Tibial artery (tissue), 4 donors: ENCODE measurements at regions not wholly inside any gene's neighbourhood (a gene's known extent, or its start where the extent isn't known, plus 50 kb on each side); places are given as distances from the start of the nearest gene placed in this dataset.
"Not testable (repeated sequence)": the region's sequence is repeated elsewhere in the genome, so short reads cannot be mapped to it uniquely, and the experiment has no call there.

Experiments used
- DNase-seq, 2 donors: peaks; one replicate each; pipeline ENCODE4 v3.0.0-alpha.2; 2019
- H3K27ac ChIP-seq, 2 donors: fragments of 200-600 bp; sonication (generic) in 1 of 2; 1 replicate in 1 of 2; 2 replicates in 1 of 2; pipeline ENCODE4 v1.5.1; 2018 to 2019; ENCODE audit warnings: mild to moderate bottlenecking in 1 of 2
- H3K27me3 ChIP-seq, 2 donors: fragments of 200-600 bp; sonication (generic) in 1 of 2; one replicate each; pipeline versions ENCODE4 v1.5.1 to v1.6.0; 2016 to 2019
- H3K36me3 ChIP-seq, 3 donors: fragments of 200-600 bp; sonication (generic) in 2 of 3; one replicate each; pipeline ENCODE4 v1.5.1; 2016 to 2019; ENCODE audit warnings: mild to moderate bottlenecking in 2 of 3
- H3K4me1 ChIP-seq, 4 donors: fragments of 200-600 bp; sonication (generic) in 2 of 4; 1 replicate in 3 of 4; 2 replicates in 1 of 4; pipeline ENCODE4 v1.5.1; 2016 to 2019
- H3K4me3 ChIP-seq, 2 donors: fragments of 200-600 bp; sonication (generic) in 1 of 2; 1 replicate in 1 of 2; 2 replicates in 1 of 2; pipeline ENCODE4 v1.5.1; 2018 to 2019; ENCODE audit warnings: mild to moderate bottlenecking in 2 of 2
- H3K9me3 ChIP-seq, 3 donors: fragments of 200-600 bp; sonication (generic) in 1 of 3; one replicate each; pipeline ENCODE4 v1.5.1; 2016 to 2019
- CTCF ChIP-seq, 2 experiments: fragments of 200-600 bp in 1 of 2; fragments of 450-650 bp in 1 of 2; IDR thresholded peaks; one replicate each; pipeline ENCODE4 v1.5.1; 2017 to 2019; ENCODE audit warnings: antibody characterized with exemption in 2 of 2, mild to moderate bottlenecking in 1 of 2, moderate library complexity in 1 of 2
- intact Hi-C: fragments of 100-400 bp; cut with DNase I; formaldehyde crosslinking; loops from one replicate; pipeline ENCODE4 v1.15.0; 2023; ENCODE audit warnings: low total_unique reads

- no peak for DNase-seq
- H3K27me3 ChIP-seq: no peaks in the 10 kb centered on the region
- no peaks in the 10 kb centered on the region for H3K4me1 ChIP-seq
- no peak for TF ChIP-seq CTCF (IDR thresholded peaks at IDR 0.05)
- H3K27ac ChIP-seq: no peak overlapping the region
- H3K9me3 ChIP-seq: peaks cover 0 to 9% (median 5%) of the 10 kb centered on the region in 3 donors
- intact Hi-C loops: no loop called here
- H3K36me3 ChIP-seq: peaks cover 0 to 5% (median 0%) of the 10 kb centered on the region in 3 donors
- no peak overlapping the region for H3K4me3 ChIP-seq
These were observed 172.2 kb upstream of the ID2 start for GRCh38 chr2:8509621-8510020.

- H3K4me1 ChIP-seq, DNase-seq, H3K27me3 ChIP-seq, intact Hi-C loops, H3K4me3 ChIP-seq, H3K36me3 ChIP-seq, H3K9me3 ChIP-seq, H3K27ac ChIP-seq: not testable (repeated sequence)
These were observed 171.8 kb upstream of the ID2 start for GRCh38 chr2:8510055-8510454.

GRCh38 chr2:8510519-8510918, 171.3 kb upstream of the ID2 start:
- no peak for DNase-seq
- peaks cover 0 to 10% (median 5%) of the 10 kb centered on the region in 3 donors for H3K9me3 ChIP-seq

GRCh38 chr2:8511868-8512612, 169.8 kb upstream of the ID2 start:
- Histone ChIP-seq H3K36me3 (peaks cover 0 to 5% (median 0%) of the 10 kb centered on the region in 3 donors), H3K4me1 (no peaks in the 10 kb centered on the region), H3K9me3 (peaks cover 0 to 10% (median 5%) of the 10 kb centered on the region in 3 donors), H3K27me3 (no peaks in the 10 kb centered on the region), H3K27ac (no peak overlapping the region), H3K4me3 (no peak overlapping the region)
- TF ChIP-seq CTCF (IDR thresholded peaks at IDR 0.05): no peak
- DNase-seq: no peak
- intact Hi-C loops: no loop called here

More at GRCh38 chr2:8510519-8510918, 171.3 kb upstream of the ID2 start:
- Histone ChIP-seq H3K4me3 (no peak overlapping the region), H3K36me3 (peaks cover 0 to 5% (median 0%) of the 10 kb centered on the region in 3 donors), H3K27me3 (no peaks in the 10 kb centered on the region), H3K4me1 (no peaks in the 10 kb centered on the region), H3K27ac (no peak overlapping the region)
- TF ChIP-seq CTCF (IDR thresholded peaks at IDR 0.05): no peak
- intact Hi-C loops: no loop called here

GRCh38 chr2:8513601-8514273, 168.1 kb upstream of the ID2 start:
- no peaks in the 10 kb centered on the region for H3K27me3 ChIP-seq
- peaks cover 0 to 5% (median 0%) of the 10 kb centered on the region in 3 donors for H3K36me3 ChIP-seq
- intact Hi-C loops: no loop called here
- no peaks in the 10 kb centered on the region for H3K4me1 ChIP-seq
- no peak for TF ChIP-seq CTCF (IDR thresholded peaks at IDR 0.05)
- H3K4me3 ChIP-seq: no peak overlapping the region
- H3K27ac ChIP-seq: no peak overlapping the region
- no peak for DNase-seq
- H3K9me3 ChIP-seq: peaks cover 0 to 10% (median 5%) of the 10 kb centered on the region in 3 donors

GRCh38 chr2:8514274-8514662, 167.6 kb upstream of the ID2 start:
- no peak for DNase-seq

More at GRCh38 chr2:8514274-8514662, 167.6 kb upstream of the ID2 start:
- TF ChIP-seq CTCF (IDR thresholded peaks at IDR 0.05): no peak
- no peak overlapping the region for H3K27ac ChIP-seq
- peaks cover 0 to 10% (median 5%) of the 10 kb centered on the region in 3 donors for H3K9me3 ChIP-seq
- H3K4me3 ChIP-seq: no peak overlapping the region
- intact Hi-C loops: no loop called here
- no peaks in the 10 kb centered on the region for H3K27me3 ChIP-seq
- no peaks in the 10 kb centered on the region for H3K4me1 ChIP-seq
- H3K36me3 ChIP-seq: peaks cover 0 to 5% (median 0%) of the 10 kb centered on the region in 3 donors
